T47D (cell line): ENCODE measurements at regions not wholly inside any gene's neighbourhood (a gene's known extent, or its start where the extent isn't known, plus 50 kb on each side); places are given as distances from the start of the nearest gene placed in this dataset.

ENCODE experiments used
- DNase-seq, 2 experiments: peaks; one replicate each; pipeline versions ENCODE4 v3.0.0 to v3.0.0-alpha.2; 2011 to 2012; ENCODE audit warnings: low read depth in 1 of 2, low spot score in 1 of 2
- JUND ChIP-seq: IDR thresholded peaks from 2 replicates; pipeline ENCODE4 v1.6.1; 2012; ENCODE audit warnings: low read depth
- in situ Hi-C: cut with HindIII; loops from 2 replicates; pipeline ENCODE4 v1.10.0; 2016; ENCODE audit warnings: low sequenced_read_pairs, low pct_unique_long_range_greater_than_20kb

GRCh38 chr13:34128661-34129060 lies 310.7 kb downstream of the RFC3 start:
- DNase-seq: peak in 1 of 2 experiments; percentile 20
- peak; percentile 37; the same call in 1 of the 2 replicates for TF ChIP-seq JUND
- in situ Hi-C loops: no loop called here

GRCh38 chr13:34129436-34129835 lies 311.5 kb downstream of the RFC3 start:
- TF ChIP-seq JUND: no peak
- in situ Hi-C loops: no loop called here
- DNase-seq: no peak

GRCh38 chr13:34137200-34137599 lies 319.3 kb downstream of the RFC3 start:
- DNase-seq: no peak
- TF ChIP-seq JUND: no peak
- in situ Hi-C loops: no loop called here

- in situ Hi-C loops: no loop called here
- DNase-seq: no peak
- TF ChIP-seq JUND: no peak
Observed at GRCh38 chr13:34139660-34140227, 321.8 kb downstream of the RFC3 start.

- no peak for TF ChIP-seq JUND
- no peak for DNase-seq
- in situ Hi-C loops: no loop called here
Observed at GRCh38 chr13:34143637-34144036, 325.7 kb downstream of the RFC3 start.

GRCh38 chr13:34144142-34144541 lies 326.2 kb downstream of the RFC3 start:
- in situ Hi-C loops: no loop called here
- no peak for DNase-seq
- no peak for TF ChIP-seq JUND

GRCh38 chr13:34145061-34145460 lies 327.1 kb downstream of the RFC3 start:
- DNase-seq: no peak
- TF ChIP-seq JUND: no peak
- in situ Hi-C loops: no loop called here

GRCh38 chr13:34148359-34148758 lies 330.4 kb downstream of the RFC3 start:
- in situ Hi-C loops: no loop called here
- no peak for DNase-seq
- TF ChIP-seq JUND: no peak

- DNase-seq: peak in 1 of 2 experiments; percentile 19
- no peak for TF ChIP-seq JUND
- in situ Hi-C loops: no loop called here
Observed at GRCh38 chr13:34151885-34152284, 333.9 kb downstream of the RFC3 start.

- DNase-seq: no peak
- no peak for TF ChIP-seq JUND
- in situ Hi-C loops: no loop called here
Observed at GRCh38 chr13:34152409-34152808, 334.5 kb downstream of the RFC3 start.

GRCh38 chr13:34152996-34153395 lies 335.0 kb downstream of the RFC3 start:
- in situ Hi-C loops: no loop called here
- no peak for DNase-seq
- no peak for TF ChIP-seq JUND

GRCh38 chr13:34153428-34154180 lies 335.7 kb downstream of the RFC3 start:
- TF ChIP-seq JUND: no peak
- in situ Hi-C loops: no loop called here
- no peak for DNase-seq

GRCh38 chr13:34155931-34156607 lies 338.1 kb downstream of the RFC3 start:
- peak in 1 of 2 experiments; percentile 17 for DNase-seq
- in situ Hi-C loops: no loop called here
- TF ChIP-seq JUND: no peak
